RPMI8226 (cell line): ENCODE measurements at regions not wholly inside any gene's neighbourhood (a gene's known extent, or its start where the extent isn't known, plus 50 kb on each side); places are given as distances from the start of the nearest gene placed in this dataset.
"Not testable (repeated sequence)": the region's sequence is repeated elsewhere in the genome, so short reads cannot be mapped to it uniquely, and the experiment has no call there.

Source experiments
- DNase-seq: peaks from one replicate; pipeline ENCODE4 v3.0.0-alpha.2; 2015

- DNase-seq = no peak
Measured at GRCh38 chr11:26904132-26904531, 89.8 kb upstream of the FIBIN start.

- DNase-seq = no peak
Measured at GRCh38 chr11:26904801-26905200, 89.1 kb upstream of the FIBIN start.

GRCh38 chr11:26905368-26905767, 88.5 kb upstream of the FIBIN start:
- no peak for DNase-seq

- DNase-seq = no peak
Measured at GRCh38 chr11:26909515-26909914, 84.4 kb upstream of the FIBIN start.

- no peak for DNase-seq
Measured at GRCh38 chr11:26909991-26910591, 83.8 kb upstream of the FIBIN start.

- no peak for DNase-seq
Measured at GRCh38 chr11:26914968-26915367, 78.9 kb upstream of the FIBIN start.

- no peak for DNase-seq
Measured at GRCh38 chr11:26916805-26917204, 77.1 kb upstream of the FIBIN start.

- no peak for DNase-seq
Measured at GRCh38 chr11:26928582-26928981, 65.3 kb upstream of the FIBIN start.

GRCh38 chr11:26929806-26930517, 64.0 kb upstream of the FIBIN start:
- DNase-seq = no peak

- DNase-seq = no peak
Measured at GRCh38 chr11:26930518-26931247, 63.2 kb upstream of the FIBIN start.

GRCh38 chr11:26931248-26931631, 62.7 kb upstream of the FIBIN start:
- no peak for DNase-seq

- no peak for DNase-seq
Measured at GRCh38 chr11:26931881-26932280, 62.0 kb upstream of the FIBIN start.

- no peak for DNase-seq
Measured at GRCh38 chr11:26936109-26936508, 57.8 kb upstream of the FIBIN start.

GRCh38 chr11:26937386-26937785, 56.5 kb upstream of the FIBIN start:
- no peak for DNase-seq

- not testable (repeated sequence) for DNase-seq
Measured at GRCh38 chr11:26940501-26940900, 53.4 kb upstream of the FIBIN start.

- DNase-seq = no peak
Measured at GRCh38 chr11:26942356-26942755, 51.6 kb upstream of the FIBIN start.

- DNase-seq = no peak
Measured at GRCh38 chr11:26943636-26944035, 50.3 kb upstream of the FIBIN start.
